AG10803 (cell line): ENCODE measurements at regions not wholly inside any gene's neighbourhood (a gene's known extent, or its start where the extent isn't known, plus 50 kb on each side); places are given as distances from the start of the nearest gene placed in this dataset.
"Not testable (repeated sequence)": the region's sequence is repeated elsewhere in the genome, so short reads cannot be mapped to it uniquely, and the experiment has no call there.

Experiments used
- DNase-seq: peaks from one replicate; pipeline ENCODE4 v3.0.0; 2010; ENCODE audit warnings: low read depth
- H3K4me3 ChIP-seq: 2 replicates; pipeline ENCODE4 v1.5.1; 2011; ENCODE audit warnings: mild to moderate bottlenecking, low read length, control low read depth
- CTCF ChIP-seq: conservative IDR thresholded peaks from 2 replicates; pipeline ENCODE4 v1.5.1; 2011; ENCODE audit warnings: mild to moderate bottlenecking, low read length, control low read depth, inconsistent platforms

DNA sequence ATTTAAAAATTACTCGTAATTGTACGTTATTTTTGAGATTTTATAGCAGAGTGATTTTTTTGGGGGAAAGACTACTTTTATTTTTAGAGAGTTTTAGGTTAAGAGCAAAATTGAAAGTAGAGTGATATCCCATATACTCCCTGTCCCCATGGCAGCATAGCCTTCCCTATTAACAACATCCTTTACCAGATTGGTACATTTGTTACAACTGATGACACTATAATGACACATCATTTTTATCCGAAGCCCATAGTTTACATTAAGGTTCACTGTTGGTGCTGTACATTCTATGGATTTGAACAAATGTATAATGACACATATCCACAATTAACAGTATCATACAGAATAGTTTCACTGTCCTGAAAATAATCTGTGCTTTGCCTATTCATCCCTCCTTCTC is 1126.4 kb upstream of the CITED2 start:
- DNase-seq: no peak
- H3K4me3 ChIP-seq: no peak overlapping the region
- no peak for TF ChIP-seq CTCF

DNA sequence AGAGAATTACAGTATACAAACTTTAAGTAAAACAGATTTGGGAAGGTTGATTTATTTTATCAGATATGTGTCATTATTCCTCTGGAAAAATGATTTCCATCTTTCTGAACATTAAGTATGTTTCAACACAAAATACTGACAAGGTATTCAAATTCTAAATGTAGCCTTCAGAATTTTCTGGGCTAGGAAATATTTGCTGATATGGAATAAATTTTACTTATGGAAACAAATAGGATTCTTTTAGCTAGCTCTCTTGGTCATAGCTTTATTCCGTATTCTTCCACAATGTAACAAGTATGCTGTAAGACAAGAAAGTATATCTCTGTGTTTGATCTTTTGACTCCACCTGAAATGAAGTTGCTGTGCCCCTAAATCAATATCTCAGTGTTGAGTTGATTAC is 1125.2 kb upstream of the CITED2 start:
- TF ChIP-seq CTCF: no peak
- H3K4me3 ChIP-seq: no peak overlapping the region
- DNase-seq: no peak

DNA sequence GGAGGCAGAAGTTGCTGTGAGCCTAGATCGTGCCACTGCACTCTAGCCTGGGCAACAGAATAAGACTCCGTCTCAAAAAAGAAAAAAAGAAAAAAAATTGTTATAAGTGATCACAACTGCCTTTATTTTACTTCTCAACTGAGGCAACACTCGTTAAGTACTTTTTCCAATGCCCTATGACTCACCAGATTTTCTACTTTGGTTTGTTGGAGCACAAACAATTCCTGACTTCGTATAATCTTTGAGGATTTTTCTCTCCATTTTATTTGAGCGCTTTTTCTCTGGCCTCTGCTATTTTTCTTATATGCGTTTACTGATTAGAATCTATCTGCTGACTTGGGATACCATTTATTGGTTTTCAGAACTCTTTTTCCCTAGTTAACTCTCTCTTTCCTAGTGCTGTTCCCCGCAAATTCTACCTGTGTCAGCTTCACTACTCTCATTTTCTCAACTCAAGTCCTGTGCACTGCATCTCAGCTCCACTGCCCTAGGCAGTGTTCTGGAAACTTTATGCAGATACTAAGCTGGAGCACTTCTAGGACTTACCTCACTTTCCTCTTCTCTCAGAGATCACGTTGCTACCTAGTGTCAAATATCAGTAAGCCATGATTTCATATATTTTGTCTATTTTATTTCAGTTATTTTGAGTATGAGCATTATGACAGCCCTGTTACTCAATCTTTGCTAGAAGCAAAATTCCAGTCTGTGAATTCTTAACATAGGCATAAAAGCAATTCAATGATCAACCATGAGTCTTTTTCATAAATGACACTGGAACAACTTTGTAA is 1120.1 kb upstream of the CITED2 start:
- H3K4me3 ChIP-seq: no peak overlapping the region
- DNase-seq: peak; percentile 3
- no peak for TF ChIP-seq CTCF

- H3K4me3 ChIP-seq, DNase-seq: not testable (repeated sequence)
Observed at GRCh38 chr6:140493470-140493869, 1119.0 kb upstream of the CITED2 start.

GRCh38 chr6:140490081-140490480 is 1115.6 kb upstream of the CITED2 start:
- no peak for TF ChIP-seq CTCF
- no peak overlapping the region for H3K4me3 ChIP-seq
- DNase-seq: peak; percentile 8

- no peak overlapping the region for H3K4me3 ChIP-seq
- TF ChIP-seq CTCF: no peak
Observed at GRCh38 chr6:140487586-140487985, 1113.1 kb upstream of the CITED2 start.

DNA sequence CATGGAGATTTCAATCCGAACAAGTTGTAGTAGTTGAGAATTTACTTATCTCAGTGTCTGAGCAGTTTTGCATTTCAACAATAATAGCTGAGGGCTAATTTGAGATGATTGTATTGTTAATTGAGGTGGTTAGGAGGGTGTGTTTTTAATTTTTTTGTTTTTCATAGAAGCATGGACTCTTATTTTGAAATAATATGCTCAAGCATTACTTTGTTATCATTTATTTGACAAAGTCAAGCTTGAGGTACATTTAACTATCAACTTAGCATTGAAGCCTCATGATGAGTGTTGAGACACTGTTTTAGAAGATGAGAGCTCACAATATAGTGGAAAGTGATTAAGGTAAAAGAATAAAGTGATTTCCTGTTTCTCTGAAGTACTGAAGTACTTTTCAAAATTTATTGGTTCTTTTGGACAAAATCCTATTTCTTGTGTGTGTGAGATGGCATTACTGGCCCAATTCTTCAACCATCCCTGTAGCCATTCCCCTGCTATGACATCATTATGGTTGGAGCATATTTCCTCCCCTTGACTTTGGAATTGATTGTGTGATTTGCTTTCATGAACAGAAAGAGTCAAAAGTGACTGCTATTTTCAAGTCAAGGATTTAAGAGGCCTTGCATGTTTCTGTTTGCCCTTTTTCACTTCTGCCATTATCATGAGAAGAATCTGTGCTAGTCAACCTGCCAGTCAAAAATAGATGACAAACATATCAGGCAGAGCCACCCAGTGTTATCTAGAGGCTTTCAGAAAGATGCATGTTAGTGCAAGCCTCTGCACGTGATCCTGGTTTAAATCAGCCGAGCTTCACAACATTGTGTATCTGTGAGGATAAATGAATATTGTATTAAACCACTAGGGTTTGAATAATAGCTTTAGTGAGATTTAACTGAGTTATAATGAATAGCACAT is 1112.3 kb upstream of the CITED2 start:
- DNase-seq: peak; percentile 65
- no peak overlapping the region for H3K4me3 ChIP-seq
- no peak for TF ChIP-seq CTCF

More at GRCh38 chr6:140487586-140487985, 1113.1 kb upstream of the CITED2 start:
- no peak for DNase-seq
